HG03575 (cell line): ENCODE measurements at regions not wholly inside any gene's neighbourhood (a gene's known extent, or its start where the extent isn't known, plus 50 kb on each side); places are given as distances from the start of the nearest gene placed in this dataset.

Experiments
- ATAC-seq: cut with Tn5 transposase; IDR thresholded peaks from one replicate; pipeline ENCODE4 v1.9.1; 2021; ENCODE audit not compliant: unreplicated experiment, insufficient number of reproducible peaks, low FRiP score; ENCODE audit errors: extremely low read depth

DNA sequence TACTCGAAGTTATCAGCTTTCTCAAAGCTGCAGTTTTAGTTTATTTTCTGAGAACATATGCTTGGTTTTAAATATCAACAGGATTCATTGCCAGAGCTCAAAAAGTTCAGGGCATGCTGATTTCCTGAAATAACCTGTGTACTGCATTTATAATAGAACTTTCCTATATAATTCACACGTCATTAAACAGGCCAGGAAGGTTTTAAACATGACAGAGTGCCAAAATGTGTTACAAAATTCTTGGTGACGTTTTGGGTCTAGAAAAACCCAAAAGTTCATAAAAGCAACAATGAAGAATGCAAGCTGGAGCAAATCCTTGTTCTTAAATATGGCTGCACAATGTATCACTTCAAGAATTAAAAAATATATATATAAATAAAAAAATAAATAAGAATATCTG, 1139.1 kb downstream of the CDH11 start:
- ATAC-seq = no peak

DNA sequence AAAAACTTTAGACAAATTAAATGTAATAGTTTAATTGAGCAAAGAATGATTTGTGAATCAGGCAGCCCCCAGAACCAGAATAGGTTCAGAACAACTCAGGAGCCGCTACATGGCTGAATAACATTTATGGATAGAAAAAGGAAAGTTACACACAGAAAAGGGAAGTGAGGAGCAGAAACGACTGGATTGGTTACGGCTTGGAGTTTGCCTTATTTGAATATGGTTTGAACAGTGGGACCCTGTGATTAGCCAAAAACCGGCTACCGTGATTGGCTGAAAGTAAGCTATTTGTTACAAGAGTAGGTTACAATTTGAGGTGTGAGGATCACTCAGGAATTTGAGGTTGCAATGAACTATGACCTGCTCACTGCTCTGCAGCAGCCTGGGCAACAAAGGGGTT, 1139.8 kb downstream of the CDH11 start:
- ATAC-seq = no peak

DNA sequence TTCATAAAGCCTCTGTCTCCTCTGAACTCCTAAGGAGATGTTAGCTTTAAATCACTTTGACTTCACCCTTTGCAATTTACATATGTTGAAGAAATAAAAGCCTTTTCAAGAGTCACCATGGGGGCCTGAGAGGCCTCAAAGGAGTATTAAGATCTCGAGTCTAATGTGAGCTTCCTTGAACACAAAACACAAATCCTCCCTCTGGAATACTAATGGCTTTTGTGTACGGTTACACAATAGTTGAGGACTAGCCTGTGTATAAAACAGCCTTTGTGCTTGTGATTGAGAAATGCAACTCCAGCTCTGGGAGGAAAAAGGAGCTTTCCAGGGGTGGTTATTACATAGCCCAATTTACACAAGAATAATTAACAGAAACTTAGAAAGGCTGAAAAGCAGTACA, 1140.2 kb downstream of the CDH11 start:
- ATAC-seq = no peak

DNA sequence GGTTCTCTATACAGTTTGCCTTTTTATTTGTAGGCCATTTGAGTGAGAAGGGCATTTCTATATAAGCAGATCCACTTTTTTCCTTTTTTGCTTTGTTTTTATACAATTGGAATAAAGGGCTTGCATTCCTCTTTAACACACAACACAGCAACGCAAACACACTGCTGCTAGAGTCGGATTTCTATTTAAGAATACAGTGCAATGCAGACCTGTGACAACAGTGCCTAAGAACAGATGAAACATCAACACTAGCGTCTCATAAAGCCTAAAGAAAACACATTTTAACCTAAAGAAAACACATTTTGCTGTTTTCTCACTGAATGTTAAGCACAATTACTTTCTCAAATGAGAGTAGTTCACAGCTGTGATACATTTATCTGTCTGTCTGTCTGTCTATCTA, 1141.1 kb downstream of the CDH11 start:
- ATAC-seq = no peak

DNA sequence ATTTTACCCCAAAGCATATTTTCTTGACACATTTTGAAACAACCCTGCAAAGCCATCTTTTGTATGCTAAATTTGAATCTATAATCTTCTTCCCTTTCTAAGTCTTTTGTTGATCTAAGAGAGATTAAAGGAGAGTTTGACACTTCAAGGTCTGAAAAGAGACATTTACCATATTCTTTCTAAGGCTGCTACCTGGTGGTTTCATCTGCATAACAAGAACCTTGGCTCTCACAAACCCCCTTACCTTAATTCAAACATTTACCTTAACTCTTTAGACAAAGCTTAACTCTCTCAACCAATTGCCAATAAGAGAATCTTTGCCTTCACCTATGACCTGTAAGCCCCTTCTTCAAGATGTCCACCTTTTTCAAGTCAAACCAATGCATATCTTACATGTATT, 1143.6 kb downstream of the CDH11 start:
- ATAC-seq = no peak

DNA sequence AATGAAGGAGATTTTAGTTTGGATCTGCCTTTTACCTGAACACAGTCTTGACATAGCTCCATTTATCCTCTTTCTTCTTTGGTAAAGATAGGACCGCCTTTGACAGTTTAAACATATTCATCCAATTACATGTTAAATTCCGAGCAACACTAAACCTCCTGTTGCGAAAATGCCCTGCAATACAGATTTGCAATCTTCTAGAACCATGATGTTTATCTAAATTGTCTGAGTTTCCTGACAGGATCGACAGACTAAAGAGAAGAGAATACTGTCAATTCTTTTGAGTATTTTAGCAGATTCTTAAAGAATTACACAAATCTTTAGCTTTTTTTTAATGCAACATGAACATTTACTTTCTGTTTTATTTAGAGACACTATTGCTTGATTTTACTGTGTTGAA, 1145.5 kb downstream of the CDH11 start:
- ATAC-seq = no peak

DNA sequence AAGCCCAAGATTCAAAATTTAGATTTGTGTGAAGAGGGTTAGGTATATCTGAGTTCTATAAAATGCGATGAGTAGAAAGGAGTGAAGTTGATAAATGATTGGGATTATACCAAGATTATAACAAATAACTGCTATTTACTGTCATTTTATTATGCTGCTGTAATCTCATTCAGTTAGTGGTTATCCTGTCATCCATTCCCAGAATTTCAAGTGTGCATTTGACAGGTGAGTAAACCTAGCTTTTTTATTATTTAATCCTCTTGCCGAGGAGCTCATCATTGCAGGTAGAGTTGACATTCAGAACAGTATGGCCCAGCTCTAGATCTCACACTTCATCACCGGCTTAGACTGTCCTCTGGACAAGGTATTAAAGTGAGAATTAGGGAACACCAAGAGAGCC, 1146.2 kb downstream of the CDH11 start:
- ATAC-seq = no peak

DNA sequence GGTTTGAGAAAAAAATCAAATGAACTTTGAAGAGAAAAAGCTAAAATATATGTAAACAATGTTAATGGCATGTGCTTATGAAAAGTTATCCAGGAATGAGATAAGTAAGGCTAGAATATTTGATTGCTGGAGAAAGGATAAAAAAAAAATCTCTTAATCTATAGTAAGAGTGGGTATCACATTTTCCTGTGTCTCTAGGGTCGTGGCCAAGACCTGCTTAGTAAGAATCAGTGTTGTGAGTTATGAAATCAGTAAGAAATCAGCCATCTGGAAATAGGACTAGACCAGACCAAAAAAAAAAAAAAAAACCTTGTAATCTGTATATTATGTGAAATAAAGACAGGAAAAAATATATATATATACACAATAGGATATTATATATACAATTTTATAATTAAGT, 1153.9 kb downstream of the CDH11 start:
- no peak for ATAC-seq

DNA sequence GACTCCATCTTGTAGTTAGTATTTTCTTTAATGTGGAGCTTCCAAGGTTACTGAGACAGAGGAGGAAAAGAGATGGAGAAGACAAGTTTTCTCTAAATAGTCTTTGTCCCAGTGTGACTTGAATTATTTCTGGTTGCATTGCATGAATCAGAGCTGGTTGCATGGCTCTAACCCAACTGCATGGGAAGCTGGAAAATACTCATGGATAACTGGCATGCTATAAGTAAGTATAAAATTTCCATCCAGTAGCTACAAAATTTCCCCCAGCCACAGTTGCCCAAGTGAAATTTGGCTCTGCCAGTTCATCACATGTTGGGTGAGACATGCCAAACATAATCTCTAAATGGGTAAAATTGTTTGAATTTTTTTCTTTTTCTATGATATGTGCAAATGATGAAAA, 1161.5 kb downstream of the CDH11 start:
- ATAC-seq = no peak

DNA sequence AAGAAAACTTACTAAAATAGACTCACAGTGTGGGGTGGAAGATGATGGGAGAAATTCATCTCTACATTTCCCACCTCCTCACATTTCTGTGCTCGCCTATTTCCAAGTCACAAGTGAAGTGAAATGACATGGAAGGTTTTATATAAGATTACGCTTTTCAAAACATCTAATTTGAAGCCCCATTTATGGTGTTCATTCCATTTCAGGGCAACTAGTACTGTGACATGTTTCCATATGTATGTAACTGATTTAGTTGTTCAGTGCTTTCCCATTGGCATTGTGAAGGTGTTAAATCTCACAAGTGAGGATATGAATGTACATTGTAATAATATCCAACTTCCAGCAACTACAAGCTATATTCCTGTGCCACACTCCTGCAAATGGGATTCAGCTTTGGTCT, 1174.8 kb downstream of the CDH11 start:
- ATAC-seq = no peak

DNA sequence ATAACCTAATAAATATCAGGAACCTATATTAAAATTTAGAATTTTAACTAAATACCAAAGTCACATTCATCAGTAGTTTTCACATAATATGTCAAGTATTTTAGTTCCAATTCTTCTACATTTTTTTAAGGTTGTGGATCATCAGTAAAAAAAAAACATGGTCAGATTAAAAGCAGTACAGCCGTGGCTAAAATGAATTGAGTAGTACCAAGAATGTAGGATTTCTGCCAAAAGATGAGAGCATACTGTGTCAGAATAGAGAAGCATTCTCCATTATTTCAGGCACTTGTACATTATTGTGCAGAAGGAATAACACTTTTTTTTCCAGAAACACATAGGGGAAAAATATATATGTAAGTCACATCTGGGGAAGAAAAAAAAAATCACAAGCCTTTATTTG, 1176.1 kb downstream of the CDH11 start:
- no peak for ATAC-seq

DNA sequence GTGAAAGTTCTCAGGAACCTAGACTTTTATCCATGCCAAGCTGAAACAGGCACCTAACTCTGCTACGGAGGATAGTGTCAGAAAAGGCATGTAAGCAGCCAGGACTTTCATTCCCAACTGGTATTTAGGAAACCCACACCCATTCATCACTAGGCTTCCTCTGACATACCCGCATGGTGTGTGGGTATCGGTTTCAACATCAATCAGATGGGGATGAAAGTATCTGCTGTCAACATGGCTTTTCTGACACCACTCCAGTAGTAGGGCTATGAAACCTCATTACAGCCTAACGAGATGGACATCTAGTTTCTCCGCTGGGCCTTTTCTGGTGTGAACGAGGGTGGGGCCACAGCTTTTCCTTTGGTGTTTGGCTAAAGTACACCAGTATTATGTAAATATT, 1178.3 kb downstream of the CDH11 start:
- no peak for ATAC-seq

DNA sequence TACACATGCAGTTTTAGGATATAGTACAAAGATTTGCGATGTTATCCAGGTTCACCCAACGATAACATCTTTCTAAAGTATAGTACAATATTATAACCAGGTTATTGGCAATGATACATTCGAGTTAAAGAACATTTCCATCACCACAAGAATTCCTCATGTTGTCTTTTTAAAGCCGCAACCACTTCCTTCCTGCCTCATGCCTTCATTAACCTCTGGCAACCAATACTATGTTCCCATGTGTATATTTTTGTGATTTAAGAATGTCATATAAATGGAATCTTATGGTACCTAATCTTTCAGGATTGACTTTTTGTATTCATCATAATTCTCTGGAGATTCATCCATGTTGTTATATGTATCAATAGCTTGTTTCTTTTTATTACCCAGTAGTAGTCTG, 1183.2 kb downstream of the CDH11 start:
- ATAC-seq = no peak

DNA sequence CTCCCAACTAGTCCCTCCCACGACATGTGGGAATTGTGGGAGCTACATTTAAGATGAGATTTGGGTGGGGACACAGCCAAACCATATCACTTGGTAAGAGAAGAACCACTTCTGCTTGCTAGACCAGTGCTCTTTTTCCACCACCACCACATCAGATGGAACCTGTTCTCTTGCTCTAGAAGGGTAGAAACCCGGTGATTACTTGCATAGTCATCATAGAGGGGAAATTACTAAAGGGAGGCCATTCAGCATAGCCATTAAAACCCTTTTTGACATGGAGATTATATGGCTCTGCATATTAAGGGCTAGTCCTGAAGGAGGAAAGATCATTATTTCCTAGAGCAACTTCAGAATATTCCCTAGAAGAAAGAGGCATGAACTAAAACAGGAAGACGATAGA, 1188.0 kb downstream of the CDH11 start:
- ATAC-seq = no peak

DNA sequence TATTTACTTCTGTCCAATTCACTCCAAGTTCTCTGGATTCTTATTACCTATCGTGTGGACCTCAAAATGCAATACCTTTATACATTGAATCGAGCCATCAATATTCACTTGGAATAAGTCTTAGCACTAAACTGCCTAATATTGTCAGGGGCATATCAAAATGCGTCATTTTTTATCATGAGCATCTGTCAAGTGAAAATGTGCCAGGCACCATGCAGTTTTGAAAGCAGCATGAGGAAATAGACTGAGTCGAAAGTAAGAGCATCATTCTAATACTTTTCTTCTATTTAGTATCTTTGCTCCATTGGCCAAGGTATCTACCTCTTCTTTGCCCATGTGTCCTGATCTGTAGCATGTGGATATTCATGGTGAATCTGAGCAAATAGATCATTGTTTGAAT, 1193.4 kb downstream of the CDH11 start:
- no peak for ATAC-seq

DNA sequence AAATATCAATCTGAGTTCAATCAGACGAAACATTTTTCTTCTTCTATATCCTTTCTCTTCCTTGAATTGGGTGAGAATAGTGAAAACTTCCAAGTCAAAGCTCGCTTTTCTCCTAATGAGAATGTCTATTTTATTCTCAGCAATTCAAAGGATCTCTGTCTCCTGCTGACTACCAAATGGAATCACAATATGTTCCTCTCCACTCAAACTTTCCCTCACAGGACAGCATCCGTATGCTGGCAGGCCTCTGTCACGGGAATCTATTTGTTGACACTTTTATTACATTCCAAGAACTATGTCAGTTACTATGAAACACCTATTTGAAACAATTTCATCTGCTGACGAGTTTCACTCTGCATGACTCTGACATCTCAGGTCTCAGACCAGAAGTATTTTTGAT, 1196.6 kb downstream of the CDH11 start:
- no peak for ATAC-seq

DNA sequence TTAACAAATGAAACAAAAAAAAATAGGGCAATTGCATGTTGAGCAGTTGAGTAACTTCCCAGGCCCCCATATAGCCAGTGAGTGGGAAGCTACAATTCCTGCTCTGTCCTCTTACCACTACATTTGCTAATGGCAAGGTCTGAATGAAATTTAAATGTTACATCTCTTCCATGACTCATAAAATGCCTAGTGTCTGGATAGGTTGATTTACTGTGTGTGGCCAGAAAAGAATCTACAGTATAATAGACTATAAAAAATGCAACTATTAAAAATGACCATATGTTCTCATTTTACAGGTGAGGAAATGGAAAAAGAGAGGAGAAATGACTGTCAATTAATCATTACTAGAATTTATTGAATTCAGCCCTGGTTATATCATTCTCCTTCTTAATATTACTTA, 1199.3 kb downstream of the CDH11 start:
- no peak for ATAC-seq

DNA sequence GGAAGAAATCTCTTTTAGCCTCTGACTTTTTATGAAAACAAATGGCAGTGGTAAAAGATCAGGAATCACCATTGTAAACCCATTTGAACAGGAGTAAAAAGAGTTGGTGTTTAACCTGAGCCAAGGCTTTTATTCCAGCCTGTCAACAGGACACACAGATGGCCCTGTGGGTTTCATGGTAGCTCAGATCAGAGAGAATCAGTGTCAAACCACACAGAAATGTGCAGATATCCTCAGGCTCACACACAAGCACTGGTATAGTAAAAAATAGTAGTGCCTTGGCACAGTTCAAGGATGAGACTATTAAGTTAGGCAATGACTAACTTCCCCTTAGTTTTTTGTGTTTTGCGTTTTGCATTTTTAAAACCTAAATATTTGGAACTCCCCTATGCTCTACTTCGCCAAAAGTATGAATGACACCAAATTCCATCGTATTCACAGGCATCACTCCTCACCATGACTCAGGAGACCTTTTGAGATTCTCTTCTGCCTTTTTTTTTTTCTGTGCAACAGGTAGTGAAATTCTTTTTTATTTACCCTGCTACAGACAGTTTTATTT, 1200.0 kb downstream of the CDH11 start:
- no peak for ATAC-seq

DNA sequence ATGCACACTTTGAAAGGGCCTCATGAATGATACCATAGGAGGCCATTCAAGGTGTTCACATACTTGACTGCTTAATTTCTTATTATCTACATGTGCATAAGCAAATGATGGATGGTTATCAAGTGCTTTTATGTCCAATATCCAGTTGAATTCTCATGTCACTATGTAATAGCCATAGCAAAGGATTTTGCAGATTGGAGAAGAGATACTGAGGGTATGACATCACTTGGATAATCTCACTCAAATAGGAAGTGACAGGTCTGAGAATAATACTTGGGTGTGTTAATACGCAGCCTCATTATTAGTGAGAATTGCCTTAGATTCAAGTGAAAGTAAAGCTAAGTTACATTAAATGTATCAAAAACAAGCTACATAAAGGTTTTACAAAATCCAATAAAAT, 1208.6 kb downstream of the CDH11 start:
- ATAC-seq = no peak

DNA sequence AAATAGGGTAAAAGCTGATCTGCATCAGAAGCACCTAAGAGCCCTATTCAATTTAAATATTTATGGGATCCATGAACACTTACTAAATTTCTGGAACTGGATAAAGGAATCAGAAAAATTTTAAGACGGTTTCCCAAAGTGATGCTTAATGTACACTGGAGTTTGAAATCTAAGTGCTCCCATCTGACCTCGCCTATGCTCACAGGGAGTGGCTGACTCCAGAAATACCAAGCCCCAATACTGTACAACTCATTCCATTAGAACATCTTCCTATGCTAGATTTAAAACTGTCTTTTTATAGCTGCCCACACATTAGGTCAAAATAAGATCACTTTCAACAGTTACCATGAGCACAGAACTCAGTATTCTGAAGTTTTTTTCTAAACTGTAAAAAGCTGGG, 1214.6 kb downstream of the CDH11 start:
- no peak for ATAC-seq

DNA sequence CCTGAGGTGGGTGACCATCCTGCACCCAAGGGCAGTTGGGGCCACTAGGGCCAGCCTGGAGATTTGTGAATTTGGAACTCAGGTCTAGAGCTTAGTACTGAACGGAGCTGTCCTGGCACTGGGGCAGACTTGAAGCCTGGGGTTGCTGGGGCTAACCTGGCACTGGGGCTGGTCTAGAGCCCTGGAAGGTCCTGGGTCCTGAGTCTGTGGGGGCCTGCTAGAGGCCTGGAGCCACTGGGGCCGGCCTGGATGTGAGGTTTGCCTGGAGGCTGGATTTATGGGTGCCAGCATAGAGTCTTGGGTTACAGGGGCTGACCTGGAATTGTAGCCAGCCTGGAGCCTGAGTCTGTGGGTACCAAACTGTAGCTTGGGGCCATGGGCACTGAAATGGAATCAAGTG, 1216.9 kb downstream of the CDH11 start:
- ATAC-seq = no peak

DNA sequence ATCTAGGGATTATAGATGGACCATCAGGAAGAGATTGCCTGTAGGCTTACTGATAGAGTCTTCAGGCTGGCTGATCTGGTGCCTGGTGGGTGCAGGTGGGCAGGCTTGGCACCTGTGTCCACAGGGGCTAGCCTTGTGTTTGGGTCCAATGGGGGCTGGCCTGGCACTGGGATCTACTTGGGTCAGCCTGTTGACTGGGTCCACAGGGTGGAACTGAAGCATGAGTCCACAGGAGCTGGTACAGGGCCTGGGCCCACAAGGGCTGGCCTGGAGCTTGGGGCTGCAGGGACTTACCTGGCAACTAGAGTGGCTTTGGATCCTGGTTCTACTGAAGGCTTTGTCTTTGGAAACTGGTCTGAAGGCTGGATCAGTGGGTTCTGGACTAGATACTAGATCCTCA, 1217.7 kb downstream of the CDH11 start:
- ATAC-seq = no peak
